ENCODE measurements at regions not wholly inside any gene's neighbourhood (a gene's known extent, or its start where the extent isn't known, plus 50 kb on each side); places are given as distances from the start of the nearest gene placed in this dataset.

DNA sequence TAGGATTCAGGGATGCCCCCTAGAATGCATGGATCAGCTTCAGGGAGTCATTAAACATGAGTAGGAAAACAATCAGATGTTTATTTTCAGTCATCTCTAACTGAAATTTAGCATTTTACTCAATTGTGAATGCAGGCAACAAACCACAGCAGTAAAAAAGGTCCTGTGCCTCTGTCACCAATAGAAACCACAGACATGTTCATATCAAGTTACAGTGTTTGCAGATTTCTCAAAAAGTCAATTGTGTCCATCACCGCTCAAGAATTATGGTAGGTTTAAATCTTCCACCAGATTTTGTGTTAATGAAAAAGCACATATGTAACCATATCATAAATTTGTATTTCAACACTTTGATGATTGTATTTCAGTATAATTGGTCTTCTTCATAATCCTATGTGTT lies 68.4 kb upstream of the SLC1A1 start:
- Histone ChIP-seq H3K9me3 (no peaks in the 10 kb centered on the region), H3F3A (replicated peaks; ENCODE audit: insufficient read depth) (no peaks in the 10 kb centered on the region), H3K36me3 (replicated peaks in 1 of 2; ENCODE audit: control insufficient read depth in 1 of 2, insufficient read depth in 2 of 2, low read length in 1 of 2) (no peaks in the 10 kb centered on the region), H3K4me2 (no peak overlapping the region), H3K9ac (no peak overlapping the region), H2AFZ (ENCODE audit: low read depth) (no peak overlapping the region), H3K27me3 (ENCODE audit: insufficient read depth) (no peaks in the 10 kb centered on the region), H3K27ac (ENCODE audit: low read depth in 2 of 2, low read length in 1 of 2) (no peak overlapping the region), H4K20me1 (ENCODE audit: insufficient read depth) (no peaks in the 10 kb centered on the region), H3K4me1 (ENCODE audit: control insufficient read depth in 1 of 2, insufficient read depth in 2 of 2, low read depth in 1 of 2, low read length in 1 of 2) (no peaks in the 10 kb centered on the region; a peak in 1 of 4 replicates), H3K79me2 (ENCODE audit: insufficient read depth) (no peaks in the 10 kb centered on the region), H3K9me2 (no peaks in the 10 kb centered on the region), H3K4me3 (ENCODE audit: low read depth in 2 of 2, low read length in 1 of 2) (no peak overlapping the region)
- WGBS (ENCODE audit: low lambda C conversion rate): 67% methylated on average over 1 of the region's 1 CpG
- CTCF ChIA-PET: no interaction called here
- TF ChIP-seq GABPA (IDR thresholded peaks at IDR 0.05; ENCODE audit: low read depth) (no peak), RAD21 (IDR thresholded peaks at IDR 0.05; ENCODE audit: low read length) (no peak), YY1 (IDR thresholded peaks at IDR 0.05; ENCODE audit: low read depth) (no peak), FOSL2 (IDR thresholded peaks at IDR 0.05; ENCODE audit: borderline replicate concordance, low read depth) (no peak), RFX5 (IDR thresholded peaks at IDR 0.05; ENCODE audit: low read length) (no peak), MXI1 (IDR thresholded peaks at IDR 0.05; ENCODE audit: low read depth, low read length) (no peak), EP300 (IDR thresholded peaks at IDR 0.05; ENCODE audit: borderline replicate concordance in 1 of 2, low read depth in 1 of 2, low read length in 1 of 2) (no peak), TEAD4 (IDR thresholded peaks at IDR 0.05; ENCODE audit: borderline replicate concordance, insufficient read depth) (no peak), SIN3A (IDR thresholded peaks at IDR 0.05; ENCODE audit: borderline replicate concordance, low read depth, low read length) (no peak), NFIC (IDR thresholded peaks at IDR 0.05; ENCODE audit: borderline replicate concordance) (no peak), TCF12 (IDR thresholded peaks at IDR 0.05) (no peak), SMC3 (IDR thresholded peaks at IDR 0.05; ENCODE audit: low read depth, low read length) (no peak), CHD2 (IDR thresholded peaks at IDR 0.05; ENCODE audit: low read length, partially characterized antibody) (no peak), MEF2A (IDR thresholded peaks at IDR 0.05; ENCODE audit: borderline replicate concordance, low read depth) (no peak), FOXM1 (IDR thresholded peaks at IDR 0.05; ENCODE audit: low read depth) (no peak)
- TF ChIP-seq, protein P1, sequence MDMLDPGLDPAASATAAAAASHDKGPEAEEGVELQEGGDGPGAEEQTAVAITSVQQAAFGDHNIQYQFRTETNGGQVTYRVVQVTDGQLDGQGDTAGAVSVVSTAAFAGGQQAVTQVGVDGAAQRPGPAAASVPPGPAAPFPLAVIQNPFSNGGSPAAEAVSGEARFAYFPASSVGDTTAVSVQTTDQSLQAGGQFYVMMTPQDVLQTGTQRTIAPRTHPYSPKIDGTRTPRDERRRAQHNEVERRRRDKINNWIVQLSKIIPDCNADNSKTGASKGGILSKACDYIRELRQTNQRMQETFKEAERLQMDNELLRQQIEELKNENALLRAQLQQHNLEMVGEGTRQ (IDR thresholded peaks at IDR 0.05; ENCODE audit: borderline replicate concordance, low read depth, low read length): no peak
- DNase-seq: no peak
- POLR2A ChIA-PET: no interaction called here

DNA sequence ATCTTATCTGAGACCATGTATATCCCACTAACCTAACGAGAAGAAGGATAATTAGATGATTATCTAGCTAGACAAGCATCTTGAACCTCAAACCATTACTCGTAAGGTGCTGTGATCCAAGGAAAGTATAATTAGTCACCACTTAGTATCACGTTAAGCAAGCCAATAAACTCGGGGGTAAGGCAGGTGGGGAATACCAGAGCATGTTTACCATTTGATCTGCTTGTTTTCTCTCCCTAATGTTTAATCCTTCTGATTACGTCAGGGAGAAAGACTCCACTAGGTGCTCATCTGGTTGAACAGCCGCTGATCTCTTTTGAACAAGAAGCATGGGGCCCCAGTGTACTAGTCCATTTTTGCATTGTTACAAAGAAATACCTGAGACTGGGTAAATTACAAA lies 69.9 kb upstream of the SLC1A1 start:
- no peak overlapping the region for H3K27ac ChIP-seq (ENCODE audit: low read depth in 2 of 2, low read length in 1 of 2)
- ChIA-PET CTCF (no interaction called here), POLR2A (no interaction called here)
- no peaks in the 10 kb centered on the region for H3K27me3 ChIP-seq (ENCODE audit: insufficient read depth)
- H3K79me2 ChIP-seq (ENCODE audit: insufficient read depth): no peaks in the 10 kb centered on the region
- TF ChIP-seq RXRA (IDR thresholded peaks at IDR 0.05; ENCODE audit: borderline replicate concordance, low read depth) (no peak), MEF2A (IDR thresholded peaks at IDR 0.05; ENCODE audit: borderline replicate concordance, low read depth) (no peak), FOXJ3 (CRISPR knock-in tag; IDR thresholded peaks at IDR 0.05) (no peak), ELF1 (IDR thresholded peaks at IDR 0.05) (no peak), YY1 (IDR thresholded peaks at IDR 0.05; ENCODE audit: low read depth) (no peak), GATA2 (CRISPR knock-in tag; IDR thresholded peaks at IDR 0.05) (no peak), GABPA (IDR thresholded peaks at IDR 0.05; ENCODE audit: low read depth) (no peak), CHD2 (IDR thresholded peaks at IDR 0.05; ENCODE audit: low read length, partially characterized antibody) (no peak), FOXM1 (IDR thresholded peaks at IDR 0.05; ENCODE audit: low read depth) (no peak), RAD21 (IDR thresholded peaks at IDR 0.05; ENCODE audit: low read length) (no peak), SMC3 (IDR thresholded peaks at IDR 0.05; ENCODE audit: low read depth, low read length) (no peak)
- TF ChIP-seq, protein P2, sequence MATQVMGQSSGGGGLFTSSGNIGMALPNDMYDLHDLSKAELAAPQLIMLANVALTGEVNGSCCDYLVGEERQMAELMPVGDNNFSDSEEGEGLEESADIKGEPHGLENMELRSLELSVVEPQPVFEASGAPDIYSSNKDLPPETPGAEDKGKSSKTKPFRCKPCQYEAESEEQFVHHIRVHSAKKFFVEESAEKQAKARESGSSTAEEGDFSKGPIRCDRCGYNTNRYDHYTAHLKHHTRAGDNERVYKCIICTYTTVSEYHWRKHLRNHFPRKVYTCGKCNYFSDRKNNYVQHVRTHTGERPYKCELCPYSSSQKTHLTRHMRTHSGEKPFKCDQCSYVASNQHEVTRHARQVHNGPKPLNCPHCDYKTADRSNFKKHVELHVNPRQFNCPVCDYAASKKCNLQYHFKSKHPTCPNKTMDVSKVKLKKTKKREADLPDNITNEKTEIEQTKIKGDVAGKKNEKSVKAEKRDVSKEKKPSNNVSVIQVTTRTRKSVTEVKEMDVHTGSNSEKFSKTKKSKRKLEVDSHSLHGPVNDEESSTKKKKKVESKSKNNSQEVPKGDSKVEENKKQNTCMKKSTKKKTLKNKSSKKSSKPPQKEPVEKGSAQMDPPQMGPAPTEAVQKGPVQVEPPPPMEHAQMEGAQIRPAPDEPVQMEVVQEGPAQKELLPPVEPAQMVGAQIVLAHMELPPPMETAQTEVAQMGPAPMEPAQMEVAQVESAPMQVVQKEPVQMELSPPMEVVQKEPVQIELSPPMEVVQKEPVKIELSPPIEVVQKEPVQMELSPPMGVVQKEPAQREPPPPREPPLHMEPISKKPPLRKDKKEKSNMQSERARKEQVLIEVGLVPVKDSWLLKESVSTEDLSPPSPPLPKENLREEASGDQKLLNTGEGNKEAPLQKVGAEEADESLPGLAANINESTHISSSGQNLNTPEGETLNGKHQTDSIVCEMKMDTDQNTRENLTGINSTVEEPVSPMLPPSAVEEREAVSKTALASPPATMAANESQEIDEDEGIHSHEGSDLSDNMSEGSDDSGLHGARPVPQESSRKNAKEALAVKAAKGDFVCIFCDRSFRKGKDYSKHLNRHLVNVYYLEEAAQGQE (IDR thresholded peaks at IDR 0.05; ENCODE audit: low read depth, low read length): no peak
- TF ChIP-seq, protein P3, sequence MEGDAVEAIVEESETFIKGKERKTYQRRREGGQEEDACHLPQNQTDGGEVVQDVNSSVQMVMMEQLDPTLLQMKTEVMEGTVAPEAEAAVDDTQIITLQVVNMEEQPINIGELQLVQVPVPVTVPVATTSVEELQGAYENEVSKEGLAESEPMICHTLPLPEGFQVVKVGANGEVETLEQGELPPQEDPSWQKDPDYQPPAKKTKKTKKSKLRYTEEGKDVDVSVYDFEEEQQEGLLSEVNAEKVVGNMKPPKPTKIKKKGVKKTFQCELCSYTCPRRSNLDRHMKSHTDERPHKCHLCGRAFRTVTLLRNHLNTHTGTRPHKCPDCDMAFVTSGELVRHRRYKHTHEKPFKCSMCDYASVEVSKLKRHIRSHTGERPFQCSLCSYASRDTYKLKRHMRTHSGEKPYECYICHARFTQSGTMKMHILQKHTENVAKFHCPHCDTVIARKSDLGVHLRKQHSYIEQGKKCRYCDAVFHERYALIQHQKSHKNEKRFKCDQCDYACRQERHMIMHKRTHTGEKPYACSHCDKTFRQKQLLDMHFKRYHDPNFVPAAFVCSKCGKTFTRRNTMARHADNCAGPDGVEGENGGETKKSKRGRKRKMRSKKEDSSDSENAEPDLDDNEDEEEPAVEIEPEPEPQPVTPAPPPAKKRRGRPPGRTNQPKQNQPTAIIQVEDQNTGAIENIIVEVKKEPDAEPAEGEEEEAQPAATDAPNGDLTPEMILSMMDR (IDR thresholded peaks at IDR 0.05): no peak
- TF ChIP-seq, protein P4, sequence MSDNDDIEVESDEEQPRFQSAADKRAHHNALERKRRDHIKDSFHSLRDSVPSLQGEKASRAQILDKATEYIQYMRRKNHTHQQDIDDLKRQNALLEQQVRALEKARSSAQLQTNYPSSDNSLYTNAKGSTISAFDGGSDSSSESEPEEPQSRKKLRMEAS (IDR thresholded peaks at IDR 0.05; ENCODE audit: low read depth): no peak
- DNase-seq: no peak
- 35% methylated on average over 6 of the region's 6 CpGs for WGBS (ENCODE audit: low lambda C conversion rate)
- H3K4me3 ChIP-seq (ENCODE audit: low read depth in 2 of 2, low read length in 1 of 2): no peak overlapping the region
- H2AFZ ChIP-seq (ENCODE audit: low read depth): no peak overlapping the region
- H3K9me2 ChIP-seq: no peaks in the 10 kb centered on the region
- H3K9ac ChIP-seq: no peak overlapping the region
- no peaks in the 10 kb centered on the region for H3F3A ChIP-seq (replicated peaks; ENCODE audit: insufficient read depth)
- H3K4me2 ChIP-seq: no peak overlapping the region
- no peaks in the 10 kb centered on the region for H3K36me3 ChIP-seq (replicated peaks in 1 of 2; ENCODE audit: control insufficient read depth in 1 of 2, insufficient read depth in 2 of 2, low read length in 1 of 2)
- no peaks in the 10 kb centered on the region; a peak in 1 of 4 replicates for H3K4me1 ChIP-seq (ENCODE audit: control insufficient read depth in 1 of 2, insufficient read depth in 2 of 2, low read depth in 1 of 2, low read length in 1 of 2)
- no peaks in the 10 kb centered on the region for H3K9me3 ChIP-seq
- H4K20me1 ChIP-seq (ENCODE audit: insufficient read depth): no peaks in the 10 kb centered on the region
